ENCODE measurements at regions not wholly inside any gene's neighbourhood (a gene's known extent, or its start where the extent isn't known, plus 50 kb on each side); places are given as distances from the start of the nearest gene placed in this dataset.

DNA sequence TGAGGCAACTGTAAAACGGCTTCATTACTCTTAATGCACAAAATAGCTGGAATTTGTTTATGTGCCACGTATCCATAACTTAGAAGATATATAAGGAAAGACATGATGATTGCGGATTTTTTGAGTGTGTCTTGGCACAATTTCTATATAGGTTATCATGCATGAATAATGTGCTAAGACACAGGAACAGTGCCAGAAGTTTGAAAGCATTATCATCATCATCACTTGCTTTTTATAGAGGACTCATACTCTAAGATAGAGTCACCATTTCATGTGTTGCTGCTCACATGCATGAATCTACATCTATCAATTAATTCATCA lies 113.4 kb downstream of the ELOVL4 start:
- peaks cover 5% of the 10 kb centered on the region for H3K9me3 Mint-ChIP-seq
- no peak overlapping the region for H3K27ac Mint-ChIP-seq (ENCODE audit: unreplicated experiment)
- no peaks in the 10 kb centered on the region for H3K4me1 Mint-ChIP-seq
- H3K4me3 Mint-ChIP-seq = no peak overlapping the region
- H3K27me3 Mint-ChIP-seq (ENCODE audit: low read depth) = peaks cover 3% of the 10 kb centered on the region
- DNase-seq (ENCODE audit: low read depth, low spot score) = no peak
- TF ChIP-seq, protein P1, sequence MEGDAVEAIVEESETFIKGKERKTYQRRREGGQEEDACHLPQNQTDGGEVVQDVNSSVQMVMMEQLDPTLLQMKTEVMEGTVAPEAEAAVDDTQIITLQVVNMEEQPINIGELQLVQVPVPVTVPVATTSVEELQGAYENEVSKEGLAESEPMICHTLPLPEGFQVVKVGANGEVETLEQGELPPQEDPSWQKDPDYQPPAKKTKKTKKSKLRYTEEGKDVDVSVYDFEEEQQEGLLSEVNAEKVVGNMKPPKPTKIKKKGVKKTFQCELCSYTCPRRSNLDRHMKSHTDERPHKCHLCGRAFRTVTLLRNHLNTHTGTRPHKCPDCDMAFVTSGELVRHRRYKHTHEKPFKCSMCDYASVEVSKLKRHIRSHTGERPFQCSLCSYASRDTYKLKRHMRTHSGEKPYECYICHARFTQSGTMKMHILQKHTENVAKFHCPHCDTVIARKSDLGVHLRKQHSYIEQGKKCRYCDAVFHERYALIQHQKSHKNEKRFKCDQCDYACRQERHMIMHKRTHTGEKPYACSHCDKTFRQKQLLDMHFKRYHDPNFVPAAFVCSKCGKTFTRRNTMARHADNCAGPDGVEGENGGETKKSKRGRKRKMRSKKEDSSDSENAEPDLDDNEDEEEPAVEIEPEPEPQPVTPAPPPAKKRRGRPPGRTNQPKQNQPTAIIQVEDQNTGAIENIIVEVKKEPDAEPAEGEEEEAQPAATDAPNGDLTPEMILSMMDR (conservative IDR thresholded peaks at IDR 0.05) = no peak
- H3K36me3 Mint-ChIP-seq (ENCODE audit: low read depth) = no peaks in the 10 kb centered on the region

GRCh38 chr6:79833264-79833963 lies 113.9 kb downstream of the ELOVL4 start:
- no peak for DNase-seq (ENCODE audit: low read depth, low spot score)
- TF ChIP-seq, protein P1 (conservative IDR thresholded peaks at IDR 0.05) = no peak
- H3K9me3 Mint-ChIP-seq = peaks cover 5% of the 10 kb centered on the region
- H3K27me3 Mint-ChIP-seq (ENCODE audit: low read depth) = peaks cover 3% of the 10 kb centered on the region
- H3K4me3 Mint-ChIP-seq = no peak overlapping the region
- H3K4me1 Mint-ChIP-seq = no peaks in the 10 kb centered on the region
- H3K27ac Mint-ChIP-seq (ENCODE audit: unreplicated experiment) = no peak overlapping the region
- no peaks in the 10 kb centered on the region for H3K36me3 Mint-ChIP-seq (ENCODE audit: low read depth)

DNA sequence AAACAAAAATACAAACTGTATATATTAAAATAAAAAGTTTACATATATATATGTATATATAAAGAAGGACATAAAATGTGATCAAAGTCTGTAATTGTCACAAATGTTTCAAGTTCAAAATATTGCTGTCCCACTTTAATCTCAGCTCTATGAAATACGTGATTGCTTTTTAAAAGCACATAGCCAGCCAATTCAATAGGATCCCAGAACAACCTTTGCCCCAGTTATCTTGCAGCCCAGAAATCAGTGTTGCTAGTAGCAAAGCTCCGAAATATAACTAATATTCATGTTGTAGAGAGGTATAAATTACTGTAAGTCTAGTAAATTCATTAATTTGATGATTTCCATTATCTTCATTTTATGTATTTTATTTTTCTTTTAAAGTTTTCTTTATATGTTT lies 114.6 kb downstream of the ELOVL4 start:
- Mint-ChIP-seq H3K27me3 (ENCODE audit: low read depth) (peaks cover 3% of the 10 kb centered on the region), H3K4me3 (no peak overlapping the region), H3K9me3 (peaks cover 5% of the 10 kb centered on the region), H3K27ac (ENCODE audit: unreplicated experiment) (no peak overlapping the region), H3K4me1 (no peaks in the 10 kb centered on the region), H3K36me3 (ENCODE audit: low read depth) (no peaks in the 10 kb centered on the region)
- no peak for DNase-seq (ENCODE audit: low read depth, low spot score)
- TF ChIP-seq, protein P1 (conservative IDR thresholded peaks at IDR 0.05) = no peak

GRCh38 chr6:79824202-79824601 lies 123.2 kb downstream of the ELOVL4 start:
- no peaks in the 10 kb centered on the region for H3K27me3 Mint-ChIP-seq (ENCODE audit: low read depth)
- H3K9me3 Mint-ChIP-seq = peaks cover 3% of the 10 kb centered on the region
- H3K4me1 Mint-ChIP-seq = peaks cover 7% of the 10 kb centered on the region
- no peak for DNase-seq (ENCODE audit: low read depth, low spot score)
- H3K4me3 Mint-ChIP-seq = no peak overlapping the region
- H3K27ac Mint-ChIP-seq (ENCODE audit: unreplicated experiment) = no peak overlapping the region
- TF ChIP-seq, protein P1 (conservative IDR thresholded peaks at IDR 0.05) = no peak
- H3K36me3 Mint-ChIP-seq (ENCODE audit: low read depth) = no peaks in the 10 kb centered on the region

GRCh38 chr6:79821859-79822258 lies 125.5 kb downstream of the ELOVL4 start:
- Mint-ChIP-seq H3K36me3 (ENCODE audit: low read depth) (no peaks in the 10 kb centered on the region), H3K27me3 (ENCODE audit: low read depth) (no peaks in the 10 kb centered on the region), H3K27ac (ENCODE audit: unreplicated experiment) (no peak overlapping the region), H3K4me3 (no peak overlapping the region), H3K9me3 (peaks cover 3% of the 10 kb centered on the region), H3K4me1 (peaks cover 7% of the 10 kb centered on the region)
- TF ChIP-seq, protein P1 (conservative IDR thresholded peaks at IDR 0.05) = no peak
- DNase-seq (ENCODE audit: low read depth, low spot score) = no peak

Data from neural crest cell (in vitro differentiated cells).